MG63 (cell line): ENCODE measurements at regions not wholly inside any gene's neighbourhood (a gene's known extent, or its start where the extent isn't known, plus 50 kb on each side); places are given as distances from the start of the nearest gene placed in this dataset.

ENCODE experiments used
- DNase-seq: peaks from one replicate; pipeline ENCODE4 v3.0.0-alpha.2; 2020
- H3K27me3 ChIP-seq: fragments of 250-450 bp; sonication (Bioruptor Pico); 2 replicates; pipeline ENCODE4 v1.5.1; 2020; ENCODE audit warnings: mild to moderate bottlenecking, moderate library complexity
- H3K36me3 ChIP-seq: fragments of 250-450 bp; sonication (Bioruptor Pico); 2 replicates; pipeline ENCODE4 v1.5.1; 2020; ENCODE audit warnings: mild to moderate bottlenecking, moderate library complexity
- H3K4me3 ChIP-seq: fragments of 250-450 bp; sonication (Bioruptor Pico); 2 replicates; pipeline ENCODE4 v1.5.1; 2020; ENCODE audit warnings: mild to moderate bottlenecking, moderate library complexity
- H3K9me3 ChIP-seq: fragments of 250-450 bp; sonication (Bioruptor Pico); 2 replicates; pipeline ENCODE4 v1.5.1; 2020; ENCODE audit warnings: mild to moderate bottlenecking, moderate library complexity

DNA sequence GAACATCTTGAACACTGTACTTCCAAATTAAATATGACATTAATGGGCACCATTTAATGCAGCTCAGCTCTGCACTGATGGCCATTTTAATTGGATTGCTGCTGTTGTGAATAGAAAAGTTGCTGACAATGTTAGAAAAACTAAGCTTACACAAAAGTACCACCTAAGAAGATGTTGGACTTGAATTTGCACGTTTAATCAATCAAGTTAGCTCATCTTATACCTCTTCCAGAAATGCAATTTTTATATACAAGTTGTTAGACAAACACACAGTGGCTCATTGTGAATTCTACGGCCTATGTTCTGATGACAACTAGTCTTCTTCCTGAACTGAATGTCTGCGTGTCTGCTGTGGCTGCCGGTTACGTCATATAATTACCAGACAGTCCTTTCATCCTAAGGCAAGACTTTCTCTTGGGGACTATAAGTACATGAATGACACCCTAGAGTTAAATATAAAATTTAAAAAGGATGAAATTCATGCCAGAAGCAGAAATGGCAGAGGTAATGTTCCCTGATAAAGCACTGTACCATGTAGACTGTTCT lies 330.2 kb downstream of the EPM2A start:
- Histone ChIP-seq H3K9me3 (no peaks in the 10 kb centered on the region), H3K36me3 (no peaks in the 10 kb centered on the region), H3K27me3 (no peaks in the 10 kb centered on the region), H3K4me3 (no peak overlapping the region)
- DNase-seq: no peak

DNA sequence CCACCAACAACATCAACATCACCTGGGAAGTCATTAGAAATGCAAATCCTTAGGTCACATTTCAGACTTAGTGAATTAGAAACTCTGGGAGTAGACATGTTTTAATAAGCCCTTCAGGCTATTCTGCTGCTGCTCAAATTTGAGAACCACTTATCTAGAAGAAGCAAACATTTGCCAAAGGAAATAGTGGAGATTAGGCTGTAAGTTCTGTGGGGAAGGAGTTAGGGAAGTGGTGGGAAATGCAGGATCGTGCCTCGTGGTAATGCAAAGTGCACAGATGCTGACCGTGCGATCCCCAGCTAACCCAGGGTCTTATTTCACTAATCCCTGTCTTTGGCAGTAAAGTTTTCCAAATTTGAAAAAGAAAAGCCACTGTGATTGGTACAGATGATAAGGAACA lies 328.5 kb downstream of the EPM2A start:
- DNase-seq: no peak
- no peaks in the 10 kb centered on the region for H3K27me3 ChIP-seq
- no peaks in the 10 kb centered on the region for H3K36me3 ChIP-seq
- H3K9me3 ChIP-seq: no peaks in the 10 kb centered on the region
- H3K4me3 ChIP-seq: no peak overlapping the region

DNA sequence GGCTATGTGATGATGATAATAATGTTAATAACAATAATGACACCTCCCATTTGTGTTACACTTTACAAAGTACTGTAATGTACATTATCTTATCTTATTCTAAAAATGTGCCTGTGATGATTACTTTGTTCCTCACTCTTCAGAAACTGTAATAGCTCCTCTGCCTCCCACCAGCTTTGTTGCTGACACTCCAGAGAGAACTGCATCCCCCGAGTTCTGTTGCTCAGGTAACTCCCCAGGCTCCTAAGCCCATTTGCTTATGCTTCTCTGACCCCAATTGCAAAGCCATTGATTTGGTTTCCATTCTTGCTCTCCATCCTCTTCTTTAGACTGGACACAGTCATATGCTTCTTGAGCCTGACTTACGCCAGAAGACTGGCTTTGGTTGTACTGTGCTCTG lies 319.7 kb downstream of the EPM2A start:
- Histone ChIP-seq H3K36me3 (no peaks in the 10 kb centered on the region), H3K9me3 (no peaks in the 10 kb centered on the region), H3K4me3 (no peak overlapping the region), H3K27me3 (no peaks in the 10 kb centered on the region)
- no peak for DNase-seq

DNA sequence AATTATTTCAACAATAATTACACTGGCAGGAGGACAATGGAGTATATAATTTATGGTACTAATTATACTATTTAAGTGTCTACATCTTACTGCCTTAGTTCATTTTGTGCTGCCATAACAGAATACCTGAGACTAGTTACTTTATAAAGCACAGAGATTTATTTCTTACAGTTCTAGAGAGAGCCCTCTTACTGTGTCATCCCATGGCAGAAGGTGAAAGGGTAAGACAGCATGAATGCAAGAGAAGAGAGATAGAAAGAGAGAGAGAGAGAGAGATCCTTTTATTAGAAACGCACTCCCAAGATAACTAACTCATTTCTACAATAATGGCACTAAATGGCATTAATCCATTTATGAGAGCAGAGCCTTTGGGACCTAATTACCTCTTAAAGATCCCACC lies 314.7 kb downstream of the EPM2A start:
- Histone ChIP-seq H3K9me3 (no peaks in the 10 kb centered on the region), H3K36me3 (no peaks in the 10 kb centered on the region), H3K4me3 (no peak overlapping the region), H3K27me3 (no peaks in the 10 kb centered on the region)
- no peak for DNase-seq

DNA sequence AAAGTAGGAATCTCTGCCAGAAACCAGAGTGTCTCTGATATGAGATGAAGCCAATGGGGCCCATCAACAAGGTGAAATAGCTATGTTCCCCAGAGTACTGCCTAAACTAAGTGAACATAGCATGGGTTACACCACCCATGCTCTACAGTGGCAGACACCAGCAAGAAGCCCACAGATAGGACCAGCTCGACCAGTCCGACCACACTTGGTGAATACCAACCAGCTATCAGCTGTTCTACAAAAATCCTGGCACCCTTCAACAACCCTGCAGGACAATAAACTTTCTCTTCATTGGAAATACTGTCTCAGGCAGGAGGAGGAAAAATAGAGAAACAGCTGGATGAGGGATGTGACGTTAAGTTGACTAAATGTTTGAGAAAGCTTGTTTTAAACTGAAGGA lies 311.4 kb downstream of the EPM2A start:
- Histone ChIP-seq H3K27me3 (no peaks in the 10 kb centered on the region), H3K36me3 (no peaks in the 10 kb centered on the region), H3K9me3 (no peaks in the 10 kb centered on the region), H3K4me3 (no peak overlapping the region)
- DNase-seq: no peak

DNA sequence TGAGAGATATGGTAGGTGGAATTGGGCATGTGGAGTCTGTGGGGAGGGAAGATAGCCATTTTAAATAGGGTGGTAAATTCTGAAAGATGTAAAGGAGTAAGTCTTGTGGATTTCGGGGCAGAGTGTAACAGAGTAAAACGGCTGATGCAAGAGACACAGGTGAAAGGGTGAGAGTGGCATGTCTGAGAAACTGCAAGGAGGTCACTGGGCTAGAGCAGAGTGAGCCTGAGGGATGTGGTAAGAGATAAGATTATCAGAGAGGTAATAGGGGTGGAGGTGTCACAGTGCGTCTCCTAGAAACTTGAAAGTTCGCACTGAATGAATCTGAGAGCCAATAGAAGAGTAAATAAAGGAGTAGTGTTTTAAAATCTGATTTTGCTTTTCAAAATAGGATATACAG lies 308.1 kb downstream of the EPM2A start:
- Histone ChIP-seq H3K27me3 (no peaks in the 10 kb centered on the region), H3K4me3 (no peak overlapping the region), H3K9me3 (no peaks in the 10 kb centered on the region), H3K36me3 (no peaks in the 10 kb centered on the region)
- no peak for DNase-seq

DNA sequence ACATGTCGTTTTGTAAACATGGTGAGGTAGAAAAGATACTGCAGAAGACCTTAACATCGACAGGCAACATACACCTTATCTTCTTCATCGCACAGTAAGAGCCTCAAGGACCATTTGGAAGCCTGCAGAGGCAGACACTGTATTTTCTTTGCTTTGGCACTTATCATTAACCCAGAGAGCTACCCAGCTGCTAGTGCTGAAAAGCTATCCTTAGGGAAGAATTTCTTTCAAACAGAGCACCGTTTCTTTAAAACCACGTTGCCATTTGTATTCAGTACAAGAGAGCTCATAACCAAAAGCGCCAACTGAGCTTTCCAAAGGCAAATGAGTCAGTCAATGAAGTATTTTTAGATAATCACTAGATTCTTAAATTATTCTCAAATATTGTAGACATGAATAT lies 306.6 kb downstream of the EPM2A start:
- Histone ChIP-seq H3K36me3 (no peaks in the 10 kb centered on the region), H3K4me3 (no peak overlapping the region), H3K27me3 (no peaks in the 10 kb centered on the region), H3K9me3 (no peaks in the 10 kb centered on the region)
- DNase-seq: no peak

DNA sequence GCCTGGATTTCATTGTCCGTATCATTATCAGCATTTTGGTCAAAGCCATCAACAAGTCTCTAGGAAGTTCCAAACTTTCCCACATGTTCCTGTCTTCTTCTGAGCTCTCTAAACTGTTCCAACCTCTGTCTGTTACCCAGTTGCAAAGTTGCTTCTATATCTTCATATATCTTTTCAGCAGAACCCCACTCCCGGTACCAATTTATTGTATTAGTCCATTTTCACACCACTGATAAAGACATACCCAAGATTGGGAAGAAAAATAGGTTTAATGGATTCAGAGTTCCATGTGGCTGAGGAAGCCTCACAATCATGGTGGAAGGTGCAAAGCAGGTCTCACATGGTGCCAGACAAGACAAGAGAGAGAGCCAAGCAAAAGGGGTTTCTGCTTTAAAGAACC lies 293.2 kb downstream of the EPM2A start:
- Histone ChIP-seq H3K36me3 (no peaks in the 10 kb centered on the region), H3K4me3 (no peak overlapping the region), H3K9me3 (peaks cover 9% of the 10 kb centered on the region), H3K27me3 (no peaks in the 10 kb centered on the region)
- no peak for DNase-seq

DNA sequence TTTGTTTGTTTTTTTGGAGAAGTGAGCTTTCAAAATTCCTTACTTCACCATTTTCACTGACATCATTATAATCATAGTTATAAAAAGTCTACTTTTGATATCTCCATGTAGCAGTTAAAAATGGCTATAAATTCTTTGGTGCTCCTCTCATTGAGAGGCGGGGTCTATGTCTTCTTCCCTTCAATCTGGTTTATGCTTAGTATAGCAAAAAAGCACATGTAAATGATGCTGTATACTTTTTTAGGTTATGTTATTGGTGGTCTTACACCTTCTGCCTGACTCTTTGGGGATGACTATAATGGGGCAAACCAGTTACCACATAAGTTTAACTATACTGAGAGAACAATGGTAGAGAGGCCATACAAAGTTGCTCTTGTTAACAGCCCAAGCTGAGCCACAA lies 289.6 kb downstream of the EPM2A start:
- no peak overlapping the region for H3K4me3 ChIP-seq
- H3K27me3 ChIP-seq: no peaks in the 10 kb centered on the region
- H3K36me3 ChIP-seq: no peaks in the 10 kb centered on the region
- DNase-seq: no peak
- H3K9me3 ChIP-seq: peaks cover 9% of the 10 kb centered on the region

DNA sequence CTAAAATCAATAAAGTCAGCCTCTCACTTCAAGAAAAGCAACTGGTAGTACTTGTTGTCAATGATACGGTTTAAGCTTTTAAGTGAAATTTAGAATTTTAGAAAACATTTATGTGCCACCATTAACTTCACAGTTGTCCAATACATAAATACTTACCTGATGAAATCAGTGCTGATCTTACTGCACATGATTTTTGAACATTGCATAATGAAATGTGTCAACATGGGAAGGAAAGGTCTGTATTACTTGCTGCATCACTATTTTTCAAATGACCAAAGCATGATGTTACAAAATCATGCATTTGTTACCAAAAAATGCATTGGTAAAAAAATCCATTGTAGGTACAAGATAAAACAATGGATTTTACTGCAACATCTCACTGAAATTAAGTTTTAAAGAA lies 284.3 kb downstream of the EPM2A start:
- DNase-seq: no peak
- Histone ChIP-seq H3K4me3 (no peak overlapping the region), H3K36me3 (no peaks in the 10 kb centered on the region), H3K27me3 (no peaks in the 10 kb centered on the region), H3K9me3 (peaks cover 5% of the 10 kb centered on the region)

DNA sequence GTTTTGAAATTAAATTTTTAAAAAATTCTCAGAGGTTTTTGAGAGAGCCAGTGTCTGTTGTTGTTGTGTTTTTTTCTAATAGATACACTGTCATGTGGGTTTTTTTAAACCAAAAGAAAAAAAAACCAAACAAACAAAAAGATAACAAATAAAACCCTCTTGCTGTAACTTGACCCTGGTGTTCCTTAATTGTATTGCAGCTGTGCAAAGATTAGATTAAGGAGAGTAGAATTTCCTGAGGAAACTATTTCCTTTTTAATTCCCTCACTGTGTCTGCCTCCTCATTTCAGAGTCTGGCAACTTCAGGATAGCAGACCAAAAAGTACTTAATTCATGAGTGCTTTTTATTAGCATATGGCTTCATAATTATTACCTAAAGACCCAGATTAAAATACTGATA lies 281.9 kb downstream of the EPM2A start:
- Histone ChIP-seq H3K9me3 (no peaks in the 10 kb centered on the region), H3K27me3 (no peaks in the 10 kb centered on the region), H3K36me3 (no peaks in the 10 kb centered on the region), H3K4me3 (no peak overlapping the region)
- DNase-seq: no peak

DNA sequence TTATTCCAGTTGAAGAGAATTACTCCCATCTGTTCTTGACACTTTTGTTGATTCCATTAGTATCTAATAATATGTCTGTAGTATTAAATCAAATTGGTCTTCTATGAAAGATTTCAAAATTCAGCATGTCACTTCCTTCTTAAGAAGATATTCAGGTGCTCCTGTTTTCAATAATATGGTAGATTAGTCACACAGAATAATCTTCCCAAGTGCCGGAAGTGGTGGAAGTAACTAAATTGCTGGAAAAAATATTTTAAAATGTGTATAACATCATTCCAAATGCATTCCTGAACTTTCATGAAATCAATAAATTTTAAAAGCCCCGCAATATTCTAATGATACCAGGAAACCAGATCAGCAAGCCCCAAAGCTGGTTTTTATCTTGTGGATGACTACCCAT lies 281.3 kb downstream of the EPM2A start:
- no peak for DNase-seq
- no peak overlapping the region for H3K4me3 ChIP-seq
- H3K9me3 ChIP-seq: no peaks in the 10 kb centered on the region
- H3K27me3 ChIP-seq: no peaks in the 10 kb centered on the region
- no peaks in the 10 kb centered on the region for H3K36me3 ChIP-seq

DNA sequence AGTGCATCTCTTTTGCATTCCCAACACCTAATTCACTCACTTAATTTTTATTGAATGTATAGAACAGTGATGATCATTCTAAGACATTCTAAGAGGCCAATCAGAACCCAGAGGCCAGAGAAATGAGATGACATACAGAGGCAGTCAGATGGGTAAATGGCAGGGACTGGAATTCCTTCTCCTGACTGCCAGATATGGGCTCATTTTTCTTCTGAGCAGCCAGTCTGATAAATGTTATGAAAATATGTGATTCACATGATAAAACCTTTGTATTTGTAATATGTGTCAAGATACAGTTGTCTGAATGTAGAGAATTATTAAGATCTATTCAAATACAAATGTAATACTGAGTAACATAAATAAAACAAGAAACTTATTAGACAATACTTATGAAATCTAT lies 277.8 kb downstream of the EPM2A start:
- no peaks in the 10 kb centered on the region for H3K36me3 ChIP-seq
- no peak overlapping the region for H3K4me3 ChIP-seq
- H3K27me3 ChIP-seq: no peaks in the 10 kb centered on the region
- H3K9me3 ChIP-seq: no peaks in the 10 kb centered on the region
- no peak for DNase-seq

DNA sequence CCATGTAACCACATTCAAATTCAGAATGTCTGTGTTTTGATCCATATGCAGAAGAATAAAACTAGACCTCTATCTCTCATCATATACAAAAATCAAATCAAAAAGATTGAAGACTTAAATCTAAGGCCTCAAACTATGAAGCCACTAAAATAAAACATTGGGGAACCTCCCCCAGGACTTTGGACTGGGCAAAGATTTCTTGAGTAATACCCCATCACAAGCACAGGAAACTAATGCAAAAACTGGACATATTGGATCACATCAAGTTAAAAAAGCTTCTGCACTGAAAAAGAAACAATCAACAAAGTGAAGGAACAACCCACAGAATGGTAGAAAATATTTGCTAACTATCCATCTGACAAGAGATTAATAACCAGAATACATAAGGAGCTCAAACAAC lies 266.8 kb downstream of the EPM2A start:
- Histone ChIP-seq H3K4me3 (no peak overlapping the region), H3K27me3 (no peaks in the 10 kb centered on the region), H3K9me3 (no peaks in the 10 kb centered on the region), H3K36me3 (no peaks in the 10 kb centered on the region)
- no peak for DNase-seq

DNA sequence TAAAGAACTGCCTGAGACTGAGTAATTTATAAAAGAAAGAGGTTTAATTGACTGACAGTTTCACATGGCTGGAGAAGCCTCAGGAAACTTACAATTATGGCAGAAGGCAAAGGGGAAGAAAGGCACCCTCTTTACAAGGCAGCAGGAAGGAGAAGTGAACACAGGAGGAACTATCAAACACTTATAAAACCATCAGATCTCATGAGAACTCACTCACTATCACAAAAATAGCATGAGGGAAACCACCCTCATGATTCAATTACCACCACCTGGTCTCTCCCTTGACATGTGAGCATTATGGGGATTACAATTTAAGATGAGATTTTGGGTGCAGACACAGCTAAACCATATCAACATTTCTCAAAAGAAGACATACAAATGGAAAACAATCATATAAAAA lies 266.3 kb downstream of the EPM2A start:
- Histone ChIP-seq H3K36me3 (no peaks in the 10 kb centered on the region), H3K9me3 (no peaks in the 10 kb centered on the region), H3K4me3 (no peak overlapping the region), H3K27me3 (no peaks in the 10 kb centered on the region)
- DNase-seq: no peak

DNA sequence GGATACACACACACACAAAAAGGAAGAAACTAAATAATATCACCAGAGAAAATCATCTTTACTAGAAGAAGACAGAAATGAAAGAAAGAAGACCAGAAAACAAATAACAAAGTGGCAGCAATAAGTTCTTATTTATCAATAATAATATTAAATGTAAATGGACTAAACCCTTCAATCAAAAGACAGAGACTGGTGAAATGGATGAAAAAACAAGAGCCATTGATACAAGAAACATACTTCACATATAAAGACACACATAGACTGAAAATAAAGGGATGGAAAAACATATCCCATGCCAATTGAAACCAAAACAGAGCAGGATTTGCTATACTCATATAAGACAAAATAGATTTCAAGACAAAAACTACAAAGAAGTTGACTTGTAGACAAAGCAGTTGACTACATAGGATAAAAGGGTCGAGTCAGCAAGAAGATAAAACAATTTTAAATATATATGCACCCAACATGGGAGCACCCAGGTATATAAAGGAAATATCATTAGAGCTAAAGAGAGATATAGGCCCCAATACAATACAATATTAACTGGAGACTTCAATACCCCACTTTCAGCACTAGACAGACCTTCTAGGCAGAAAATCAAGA lies 259.4 kb downstream of the EPM2A start:
- no peak for DNase-seq
- H3K27me3 ChIP-seq: no peaks in the 10 kb centered on the region
- H3K36me3 ChIP-seq: no peaks in the 10 kb centered on the region
- no peak overlapping the region for H3K4me3 ChIP-seq
- H3K9me3 ChIP-seq: no peaks in the 10 kb centered on the region; the same call in 1 of the 2 replicates

DNA sequence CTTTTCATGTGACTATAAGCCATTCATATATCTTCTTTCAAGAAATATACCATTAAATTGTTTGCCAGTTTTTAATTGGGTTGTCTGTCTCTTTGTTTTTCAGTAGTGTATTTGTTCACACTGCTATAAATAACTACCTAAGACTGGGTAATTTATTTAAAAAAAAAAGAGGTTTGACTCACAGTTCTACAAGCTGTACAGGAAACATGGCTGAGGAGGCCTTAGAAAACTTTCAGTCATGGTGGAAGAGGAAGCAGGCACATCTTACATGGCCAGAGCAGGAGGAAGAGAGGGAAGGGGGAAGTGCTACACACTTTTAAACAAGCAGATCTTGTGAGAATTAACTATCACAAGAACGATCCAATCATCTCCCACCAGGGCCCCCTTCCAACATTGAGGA lies 255.3 kb downstream of the EPM2A start:
- no peak for DNase-seq

DNA sequence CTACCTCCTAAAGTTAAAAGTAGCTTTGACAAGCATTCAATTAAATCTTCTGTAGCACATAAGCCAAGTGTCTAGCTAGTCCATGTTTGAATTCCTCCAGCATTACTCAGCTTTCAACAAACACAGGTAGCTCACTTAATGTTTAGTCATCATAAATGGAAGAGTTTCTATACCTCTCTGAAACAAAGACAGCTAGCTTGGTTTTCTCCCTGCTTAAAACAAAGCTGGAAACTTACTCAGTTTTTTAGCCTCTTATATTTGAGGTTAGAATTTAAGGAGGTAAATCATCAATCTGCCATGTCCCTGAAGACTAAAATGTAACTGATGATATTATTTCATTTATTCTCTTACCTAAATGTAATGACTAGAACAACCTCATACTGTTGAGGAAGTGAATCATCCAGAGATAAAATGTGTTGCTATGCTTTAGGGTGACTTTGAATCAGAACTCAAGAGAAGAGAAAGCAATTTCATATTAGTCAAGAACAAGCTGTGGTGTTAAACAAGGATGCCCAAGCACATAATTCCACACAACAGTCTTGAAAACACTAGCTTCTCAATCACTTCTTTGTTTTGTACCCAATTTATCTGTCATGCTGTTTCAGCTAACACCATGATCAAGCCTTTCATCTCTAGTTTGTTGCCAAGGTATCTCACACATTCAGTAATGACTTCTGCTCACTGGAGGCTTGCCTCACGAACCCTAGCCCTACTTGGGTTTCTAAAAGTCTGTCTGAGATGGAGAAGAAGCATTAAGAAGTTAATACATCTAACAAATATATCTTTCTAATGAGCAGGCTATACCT lies 251.9 kb downstream of the EPM2A start:
- H3K27me3 ChIP-seq: no peaks in the 10 kb centered on the region
- no peaks in the 10 kb centered on the region; the same call in 1 of the 2 replicates for H3K9me3 ChIP-seq
- no peak for DNase-seq
- H3K4me3 ChIP-seq: no peak overlapping the region
- no peaks in the 10 kb centered on the region for H3K36me3 ChIP-seq

More for the DNA sequence above, 255.3 kb downstream of the EPM2A start:
- no peaks in the 10 kb centered on the region for H3K27me3 ChIP-seq
- no peaks in the 10 kb centered on the region; the same call in 1 of the 2 replicates for H3K9me3 ChIP-seq
- no peaks in the 10 kb centered on the region for H3K36me3 ChIP-seq
- H3K4me3 ChIP-seq: no peak overlapping the region
